Mesendoderm (in vitro differentiated cells): ENCODE measurements at regions not wholly inside any gene's neighbourhood (a gene's known extent, or its start where the extent isn't known, plus 50 kb on each side); places are given as distances from the start of the nearest gene placed in this dataset.

ENCODE experiments used
- DNase-seq: peaks from one replicate; pipeline ENCODE4 v3.0.0; 2013
- H2AK5ac ChIP-seq: 2 replicates; pipeline ENCODE4 v1.6.1; 2013; ENCODE audit warnings: low read length, inconsistent platforms
- H2BK120ac ChIP-seq: 2 replicates; pipeline ENCODE4 v1.6.1; 2013; ENCODE audit warnings: low read depth, mild to moderate bottlenecking, low read length, moderate library complexity, mixed read lengths
- H2BK15ac ChIP-seq: replicated peaks from 2 replicates; pipeline ENCODE4 v1.6.1; 2013; ENCODE audit warnings: low read depth, mild to moderate bottlenecking, moderate library complexity
- H2BK5ac ChIP-seq: 2 replicates; pipeline ENCODE4 v1.6.1; 2013; ENCODE audit warnings: low read length, inconsistent platforms
- H3K18ac ChIP-seq: 2 replicates; pipeline ENCODE4 v1.6.1; 2013; ENCODE audit warnings: mild to moderate bottlenecking, low read length, mixed read lengths
- H3K23ac ChIP-seq: one replicate; pipeline ENCODE4 v1.6.1; 2013; ENCODE audit warnings: low read length
- H3K27ac ChIP-seq: 2 replicates; pipeline ENCODE4 v1.5.1; 2013; ENCODE audit warnings: low read depth, mild to moderate bottlenecking, inconsistent platforms, low read length, moderate library complexity
- H3K27me3 ChIP-seq: 2 replicates; pipeline ENCODE4 v1.6.1; 2013; ENCODE audit warnings: low read length, control low read depth, mild to moderate bottlenecking, inconsistent platforms; ENCODE audit not compliant: insufficient read depth, poor library complexity
- H3K36me3 ChIP-seq: 2 replicates; pipeline ENCODE4 v1.6.1; 2013; ENCODE audit warnings: low read length, inconsistent platforms; ENCODE audit not compliant: control insufficient read depth, insufficient read depth
- H3K4ac ChIP-seq: one replicate; pipeline ENCODE4 v1.6.1; 2013; ENCODE audit warnings: low read depth, mild to moderate bottlenecking, low read length, moderate library complexity
- H3K4me1 ChIP-seq: 2 replicates; pipeline ENCODE4 v1.6.1; 2013; ENCODE audit warnings: low read depth, low read length, inconsistent platforms; ENCODE audit not compliant: control insufficient read depth
- H3K4me2 ChIP-seq: 2 replicates; pipeline ENCODE4 v1.6.1; 2013; ENCODE audit warnings: low read length
- H3K4me3 ChIP-seq: 2 replicates; pipeline ENCODE4 v1.5.1; 2013; ENCODE audit warnings: mild to moderate bottlenecking, low read length
- H3K56ac ChIP-seq: one replicate; pipeline ENCODE4 v1.6.1; 2013; ENCODE audit warnings: low read length
- H3K79me1 ChIP-seq: 2 replicates; pipeline ENCODE4 v1.6.1; 2013; ENCODE audit warnings: low read length, inconsistent platforms
- H3K79me2 ChIP-seq: 2 replicates; pipeline ENCODE4 v1.6.1; 2013; ENCODE audit warnings: mild to moderate bottlenecking, low read length; ENCODE audit not compliant: control insufficient read depth, insufficient read depth
- H3K9ac ChIP-seq: 2 replicates; pipeline ENCODE4 v1.6.1; 2013; ENCODE audit warnings: low read length, inconsistent platforms
- H4K5ac ChIP-seq: one replicate; pipeline ENCODE4 v1.6.1; 2013; ENCODE audit warnings: low read length
- H4K8ac ChIP-seq: one replicate; pipeline ENCODE4 v1.6.1; 2013; ENCODE audit warnings: low read depth, mild to moderate bottlenecking, control low read depth, low read length, moderate library complexity
- WGBS: extraction: QIAGEN DNeasy Blood & Tissue Kit; methylation state at CpG from one replicate; pipeline ENCODE4 v1.1.7; 2013; ENCODE audit warnings: low lambda C conversion rate, missing lambda C conversion rate; ENCODE audit not compliant: insufficient coverage; ENCODE audit errors: extremely low coverage; 5-methylcytosine and 5-hydroxymethylcytosine counted together

- no peak overlapping the region for H2AK5ac ChIP-seq
- H3K27ac ChIP-seq: no peak overlapping the region
These were observed 578.6 kb downstream of the PIK3C3 start for GRCh38 chr18:42533616-42534015.

GRCh38 chr18:42534313-42534712 is 579.3 kb downstream of the PIK3C3 start:
- Histone ChIP-seq H3K4me3 (no peak overlapping the region), H2BK120ac (no peak overlapping the region), H2BK5ac (no peak overlapping the region), H3K79me2 (no peaks in the 10 kb centered on the region), H4K5ac (no peak overlapping the region), H4K8ac (no peak overlapping the region), H3K27ac (no peak overlapping the region), H3K79me1 (no peaks in the 10 kb centered on the region), H3K4me1 (no peaks in the 10 kb centered on the region), H3K4ac (no peak overlapping the region), H3K18ac (no peak overlapping the region), H3K4me2 (no peak overlapping the region), H2BK15ac (no peak overlapping the region), H2AK5ac (no peak overlapping the region), H3K27me3 (no peaks in the 10 kb centered on the region), H3K9ac (no peak overlapping the region), H3K36me3 (no peaks in the 10 kb centered on the region), H3K56ac (no peak overlapping the region), H3K23ac (no peak overlapping the region)
- DNase-seq: no peak
- no CpG with 5 or more reads among the region's 1 CpG for WGBS

More at GRCh38 chr18:42533616-42534015, 578.6 kb downstream of the PIK3C3 start:
- H3K79me2 ChIP-seq: no peaks in the 10 kb centered on the region
- H2BK5ac ChIP-seq: no peak overlapping the region
- H3K18ac ChIP-seq: no peak overlapping the region
- no peak overlapping the region for H4K5ac ChIP-seq
- H3K23ac ChIP-seq: no peak overlapping the region
- no peak overlapping the region for H2BK15ac ChIP-seq
- H3K79me1 ChIP-seq: no peaks in the 10 kb centered on the region
- H3K4me2 ChIP-seq: no peak overlapping the region
- H3K27me3 ChIP-seq: no peaks in the 10 kb centered on the region
- no peak for DNase-seq
- H3K4me1 ChIP-seq: no peaks in the 10 kb centered on the region
- H3K36me3 ChIP-seq: no peaks in the 10 kb centered on the region
- H3K56ac ChIP-seq: no peak overlapping the region
- H3K4me3 ChIP-seq: no peak overlapping the region
- WGBS: no CpG with 5 or more reads among the region's 8 CpGs
- no peak overlapping the region for H2BK120ac ChIP-seq
- H4K8ac ChIP-seq: no peak overlapping the region
- H3K9ac ChIP-seq: no peak overlapping the region
- H3K4ac ChIP-seq: no peak overlapping the region

GRCh38 chr18:42536442-42536841 is 579.0 kb downstream of the RIT2 start:
- no peak overlapping the region for H3K18ac ChIP-seq
- H3K79me2 ChIP-seq: no peaks in the 10 kb centered on the region
- no peak overlapping the region for H3K4me3 ChIP-seq
- no peaks in the 10 kb centered on the region for H3K4me1 ChIP-seq
- H4K5ac ChIP-seq: no peak overlapping the region
- H3K79me1 ChIP-seq: no peaks in the 10 kb centered on the region
- H2BK120ac ChIP-seq: no peak overlapping the region
- H3K27ac ChIP-seq: no peak overlapping the region
- no peak overlapping the region for H3K23ac ChIP-seq
- no peak for DNase-seq
- no CpG with 5 or more reads among the region's 1 CpG for WGBS
- no peak overlapping the region for H2BK5ac ChIP-seq
- no peak overlapping the region for H3K9ac ChIP-seq
- H3K4ac ChIP-seq: no peak overlapping the region
- H3K36me3 ChIP-seq: no peaks in the 10 kb centered on the region
- no peak overlapping the region for H4K8ac ChIP-seq
- no peak overlapping the region for H2AK5ac ChIP-seq
- H3K4me2 ChIP-seq: no peak overlapping the region
- H3K27me3 ChIP-seq: no peaks in the 10 kb centered on the region
- H3K56ac ChIP-seq: no peak overlapping the region
- no peak overlapping the region for H2BK15ac ChIP-seq

GRCh38 chr18:42537291-42537690 is 578.2 kb downstream of the RIT2 start:
- no peak overlapping the region for H4K5ac ChIP-seq
- no peak overlapping the region for H3K4me2 ChIP-seq
- no peak overlapping the region for H3K4ac ChIP-seq
- no peak overlapping the region for H3K4me3 ChIP-seq
- H2BK15ac ChIP-seq: no peak overlapping the region
- no peak overlapping the region for H2AK5ac ChIP-seq
- WGBS: no CpG with 5 or more reads among the region's 2 CpGs
- DNase-seq: no peak
- no peaks in the 10 kb centered on the region for H3K36me3 ChIP-seq
- no peak overlapping the region for H4K8ac ChIP-seq
- H3K9ac ChIP-seq: no peak overlapping the region
- no peak overlapping the region for H2BK5ac ChIP-seq
- H3K56ac ChIP-seq: no peak overlapping the region
- H3K27me3 ChIP-seq: no peaks in the 10 kb centered on the region
- H3K18ac ChIP-seq: no peak overlapping the region
- no peak overlapping the region for H3K27ac ChIP-seq
- no peak overlapping the region for H3K23ac ChIP-seq
- no peaks in the 10 kb centered on the region for H3K79me1 ChIP-seq
- H3K4me1 ChIP-seq: no peaks in the 10 kb centered on the region
- no peak overlapping the region for H2BK120ac ChIP-seq
- H3K79me2 ChIP-seq: no peaks in the 10 kb centered on the region

GRCh38 chr18:42544901-42545300 is 570.6 kb downstream of the RIT2 start:
- DNase-seq: no peak
- H3K4me1 ChIP-seq: no peaks in the 10 kb centered on the region
- no CpG with 5 or more reads among the region's 1 CpG for WGBS

GRCh38 chr18:42545825-42546224 is 569.7 kb downstream of the RIT2 start:
- no peaks in the 10 kb centered on the region for H3K79me2 ChIP-seq
- H3K4me2 ChIP-seq: no peak overlapping the region
- no peak overlapping the region for H4K5ac ChIP-seq
- H3K18ac ChIP-seq: no peak overlapping the region
- H3K27ac ChIP-seq: no peak overlapping the region
- no peak overlapping the region for H3K56ac ChIP-seq
- no peak overlapping the region for H3K23ac ChIP-seq
- H2BK120ac ChIP-seq: no peak overlapping the region
- H3K27me3 ChIP-seq: no peaks in the 10 kb centered on the region
- no peak overlapping the region for H3K4ac ChIP-seq
- H2BK15ac ChIP-seq: no peak overlapping the region
- no CpG with 5 or more reads among the region's 5 CpGs for WGBS
- no peak overlapping the region for H3K4me3 ChIP-seq
- H3K9ac ChIP-seq: no peak overlapping the region
- no peak overlapping the region for H2AK5ac ChIP-seq
- no peak overlapping the region for H2BK5ac ChIP-seq
- H3K4me1 ChIP-seq: no peaks in the 10 kb centered on the region
- H3K79me1 ChIP-seq: no peaks in the 10 kb centered on the region
- DNase-seq: no peak
- H3K36me3 ChIP-seq: no peaks in the 10 kb centered on the region
- H4K8ac ChIP-seq: no peak overlapping the region

More at GRCh38 chr18:42544901-42545300, 570.6 kb downstream of the RIT2 start:
- H3K23ac ChIP-seq: no peak overlapping the region
- no peak overlapping the region for H4K8ac ChIP-seq
- H3K36me3 ChIP-seq: no peaks in the 10 kb centered on the region
- no peak overlapping the region for H2BK15ac ChIP-seq
- no peak overlapping the region for H3K56ac ChIP-seq
- H3K27ac ChIP-seq: no peak overlapping the region
- no peak overlapping the region for H3K9ac ChIP-seq
- no peak overlapping the region for H2AK5ac ChIP-seq
- no peak overlapping the region for H2BK120ac ChIP-seq
- H3K18ac ChIP-seq: no peak overlapping the region
- H3K4me3 ChIP-seq: no peak overlapping the region
- H3K79me1 ChIP-seq: no peaks in the 10 kb centered on the region
- H3K4me2 ChIP-seq: no peak overlapping the region
- H4K5ac ChIP-seq: no peak overlapping the region
- no peak overlapping the region for H2BK5ac ChIP-seq
- no peak overlapping the region for H3K4ac ChIP-seq
- H3K27me3 ChIP-seq: no peaks in the 10 kb centered on the region
- no peaks in the 10 kb centered on the region for H3K79me2 ChIP-seq
